ENCODE measurements at regions not wholly inside any gene's neighbourhood (a gene's known extent, or its start where the extent isn't known, plus 50 kb on each side); places are given as distances from the start of the nearest gene placed in this dataset.

GRCh38 chrX:3516051-3516541 is 169.6 kb upstream of the MXRA5 start:
- CTCF ChIA-PET (ENCODE audit: partially characterized antibody): no interaction called here
- no peaks in the 10 kb centered on the region for H3K79me2 ChIP-seq (ENCODE audit: control insufficient read depth in 1 of 2, insufficient read depth in 2 of 2, low read length in 2 of 2)
- FAIRE-seq (no peak), DNase-seq (ENCODE audit: low read depth in 1 of 2, low spot score in 2 of 2) (no peak)
- H3K4me3 ChIP-seq (ENCODE audit: extremely low read depth in 1 of 4, insufficient read depth in 2 of 4, low read depth in 3 of 4, low read length in 4 of 4): no peak overlapping the region
- H3K4me2 ChIP-seq (ENCODE audit: insufficient read depth in 1 of 2, low read depth in 2 of 2, low read length in 2 of 2): no peak overlapping the region
- no peaks in the 10 kb centered on the region for H3K4me1 ChIP-seq (replicated peaks in 1 of 4; ENCODE audit: control insufficient read depth in 3 of 4, insufficient read depth in 4 of 4, low read length in 3 of 4)
- H3K14ac ChIP-seq (ENCODE audit: insufficient read length): no peak overlapping the region
- H3K27ac ChIP-seq (ENCODE audit: low read depth, low read length): no peak overlapping the region
- H3K36me3 ChIP-seq (ENCODE audit: control insufficient read depth in 2 of 4, insufficient read depth in 4 of 4, low read length in 3 of 4): no peaks in the 10 kb centered on the region
- no peak overlapping the region for H2BK15ac ChIP-seq (ENCODE audit: low read length)
- H3K79me1 ChIP-seq (ENCODE audit: low read depth, low read length): no peaks in the 10 kb centered on the region
- H3K9me3 ChIP-seq (ENCODE audit: insufficient read depth in 2 of 2, low read depth in 1 of 2, low read length in 1 of 2): no peaks in the 10 kb centered on the region
- H2AFZ ChIP-seq (ENCODE audit: low read length): no peak overlapping the region
- H3K27me3 ChIP-seq (replicated peaks in 1 of 4; ENCODE audit: control insufficient read depth in 3 of 4, extremely low read depth in 1 of 4, insufficient read depth in 3 of 4, low read length in 3 of 4): no peaks in the 10 kb centered on the region
- 89% methylated on average over 5 of the region's 6 CpGs; no CpG with 5 or more reads in 1 of the 2 experiments for WGBS, 2 experiments (ENCODE audit: extremely low coverage in 1 of 2, insufficient coverage in 1 of 2, insufficient read length in 1 of 2, insufficient replicate concordance in 2 of 2, low coverage in 1 of 2, low lambda C conversion rate in 2 of 2, missing lambda C conversion rate in 1 of 2)
- no peak overlapping the region for H4K8ac ChIP-seq (ENCODE audit: extremely low read depth, insufficient read depth, low read length)
- no peaks in the 10 kb centered on the region for H4K20me1 ChIP-seq (replicated peaks in 1 of 2; ENCODE audit: control insufficient read depth in 1 of 2, insufficient read depth in 2 of 2, low read length in 2 of 2)
- H2BK12ac ChIP-seq (ENCODE audit: low read depth, low read length): no peak overlapping the region
- no peak overlapping the region for H3K4ac ChIP-seq (replicated peaks; ENCODE audit: insufficient read length, low read depth, low read length)
- H4K91ac ChIP-seq (replicated peaks; ENCODE audit: insufficient read length, low read length): no peak overlapping the region
- H4K5ac ChIP-seq (ENCODE audit: insufficient read length, low read depth, low read length): no peak overlapping the region
- H3K9ac ChIP-seq (replicated peaks in 1 of 4; ENCODE audit: extremely low read depth in 1 of 4, low read depth in 3 of 4, low read length in 3 of 4): no peak overlapping the region
- H3K23me2 ChIP-seq (ENCODE audit: low read depth, low read length): no peaks in the 10 kb centered on the region
- H2BK20ac ChIP-seq (ENCODE audit: low read length): no peak overlapping the region
- POLR2A ChIA-PET (ENCODE audit: partially characterized antibody): no interaction called here
- H2BK120ac ChIP-seq (replicated peaks; ENCODE audit: low read depth, low read length): no peak overlapping the region
- no peak for TF ChIP-seq CEBPB (IDR thresholded peaks at IDR 0.05; ENCODE audit: low read depth, low read length)
- TF ChIP-seq KDM1A (IDR thresholded peaks at IDR 0.05; ENCODE audit: borderline replicate concordance, low read length): no peak
- no peak for TF ChIP-seq POLR2A (IDR thresholded peaks at IDR 0.05; ENCODE audit: control extremely low read depth in 1 of 2, low read depth in 2 of 2, low read length in 2 of 2)
- no peak for TF ChIP-seq SP1 (IDR thresholded peaks at IDR 0.05; ENCODE audit: low read depth, low read length)
- no peak for TF ChIP-seq EP300 (IDR thresholded peaks at IDR 0.05; ENCODE audit: borderline replicate concordance in 1 of 2, low read depth in 2 of 2, low read length in 2 of 2)
- TF ChIP-seq SRF (IDR thresholded peaks at IDR 0.05; ENCODE audit: low read depth, low read length): no peak
- TF ChIP-seq HDAC6 (IDR thresholded peaks at IDR 0.05; ENCODE audit: low read depth, low read length): no peak
- TF ChIP-seq RNF2 (IDR thresholded peaks at IDR 0.05; ENCODE audit: borderline replicate concordance, low read depth, low read length, missing control alignments, poor library complexity, severe bottlenecking): no peak
- TF ChIP-seq TAF1 (IDR thresholded peaks at IDR 0.05; ENCODE audit: low read depth, low read length): no peak
- TF ChIP-seq FOSL1 (IDR thresholded peaks at IDR 0.05; ENCODE audit: insufficient read depth, low read depth, low read length): no peak
- H2AK5ac ChIP-seq (ENCODE audit: low read depth, low read length): no peak overlapping the region
- H3K18ac ChIP-seq (ENCODE audit: extremely low read depth, low read length): no peak overlapping the region
- H2BK5ac ChIP-seq (ENCODE audit: low read depth, low read length): no peak overlapping the region
- no peak overlapping the region for H3K56ac ChIP-seq (replicated peaks; ENCODE audit: insufficient read length, low read depth, low read length)
- H3K23ac ChIP-seq (ENCODE audit: insufficient read length): no peak overlapping the region

Measured in H1 (cell line).